ENCODE measurements at regions not wholly inside any gene's neighbourhood (a gene's known extent, or its start where the extent isn't known, plus 50 kb on each side); places are given as distances from the start of the nearest gene placed in this dataset.

- TF ChIP-seq CTCF (IDR thresholded peaks at IDR 0.05) = no peak
- TF ChIP-seq ZFX (IDR thresholded peaks at IDR 0.05; ENCODE audit: borderline replicate concordance) = no peak
Observed at GRCh38 chr3:72261566-72262564, 476.9 kb upstream of the PROK2 start.
